HEK293T (cell line): ENCODE measurements at regions not wholly inside any gene's neighbourhood (a gene's known extent, or its start where the extent isn't known, plus 50 kb on each side); places are given as distances from the start of the nearest gene placed in this dataset.

Experiments used
- ARNT ChIP-seq: fragments of 450-650 bp; IDR thresholded peaks from 2 replicates; pipeline ENCODE4 v1.6.1; 2017; ENCODE audit warnings: mild to moderate bottlenecking
- ELF4 ChIP-seq: fragments of 450-650 bp; IDR thresholded peaks from 2 replicates; pipeline ENCODE4 v1.6.1; 2017; ENCODE audit warnings: antibody characterized with exemption
- FOXK2 ChIP-seq: fragments of 450-650 bp; IDR thresholded peaks from 2 replicates; pipeline ENCODE4 v1.6.1; 2016; ENCODE audit warnings: mild to moderate bottlenecking
- FOXM1 ChIP-seq: fragments of 450-650 bp; IDR thresholded peaks from 2 replicates; pipeline ENCODE4 v1.6.1; 2017; ENCODE audit warnings: mild to moderate bottlenecking, borderline replicate concordance
- HDGF ChIP-seq: fragments of 450-650 bp; IDR thresholded peaks from 2 replicates; pipeline ENCODE4 v1.6.1; 2017; ENCODE audit warnings: antibody characterized with exemption, borderline replicate concordance
- L3MBTL2 ChIP-seq: fragments of 450-650 bp; conservative IDR thresholded peaks from 2 replicates; pipeline ENCODE4 v1.6.1; 2016; ENCODE audit warnings: mild to moderate bottlenecking
- NFRKB ChIP-seq: fragments of 450-650 bp; IDR thresholded peaks from 2 replicates; pipeline ENCODE4 v1.6.1; 2016; ENCODE audit warnings: mild to moderate bottlenecking, moderate library complexity
- SP1 ChIP-seq: fragments of 450-650 bp; IDR thresholded peaks from 2 replicates; pipeline ENCODE4 v1.6.1; 2017
- ZNF384 ChIP-seq: fragments of 450-650 bp; IDR thresholded peaks from 2 replicates; pipeline ENCODE4 v1.6.1; 2016

DNA sequence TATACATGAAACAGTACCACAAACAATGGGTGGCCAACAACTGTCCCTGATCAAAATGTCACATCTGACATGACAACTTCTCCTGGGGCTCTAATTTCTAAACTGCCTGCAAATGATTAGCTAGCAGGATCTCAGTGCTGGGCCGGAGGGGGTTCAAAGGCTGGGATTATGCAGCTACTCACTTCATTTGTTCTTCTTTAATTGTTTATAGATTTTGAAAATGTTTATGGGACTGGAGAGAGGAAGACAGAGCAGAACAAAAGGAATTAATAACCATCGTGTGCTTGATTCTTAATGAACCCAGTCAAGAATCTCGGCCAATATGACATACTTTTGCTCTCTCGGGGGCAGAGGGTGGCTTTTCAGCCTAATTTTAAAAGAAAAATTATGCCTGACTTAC lies 313.6 kb downstream of the NSG2 start:
- TF ChIP-seq SP1: no peak
- no peak for TF ChIP-seq FOXM1
- no peak for TF ChIP-seq NFRKB
- TF ChIP-seq HDGF: no peak
- TF ChIP-seq ELF4: no peak
- no peak for TF ChIP-seq ZNF384
- TF ChIP-seq L3MBTL2: no peak
- no peak for TF ChIP-seq ARNT
- TF ChIP-seq FOXK2: no peak
